GM18951 (cell line): ENCODE measurements at regions not wholly inside any gene's neighbourhood (a gene's known extent, or its start where the extent isn't known, plus 50 kb on each side); places are given as distances from the start of the nearest gene placed in this dataset.

ENCODE experiments used
- POLR2A ChIP-seq: IDR thresholded peaks from 4 replicates; pipeline ENCODE4 v1.6.1; 2011; ENCODE audit warnings: mild to moderate bottlenecking; ENCODE audit not compliant: insufficient read length, insufficient read depth; ENCODE audit errors: extremely low read depth
- in situ Hi-C: fragments of 300-500 bp; cut with MboI; formaldehyde crosslinking; loops from one replicate; pipeline ENCODE4 v1.12.0; 2022; ENCODE audit warnings: low sequenced_read_pairs, mixed read lengths, inconsistent platforms; ENCODE audit not compliant: unreplicated experiment

GRCh38 chr12:115517913-115518312, 759.6 kb downstream of the MED13L start:
- in situ Hi-C loops: no loop called here
- TF ChIP-seq POLR2A: no peak

DNA sequence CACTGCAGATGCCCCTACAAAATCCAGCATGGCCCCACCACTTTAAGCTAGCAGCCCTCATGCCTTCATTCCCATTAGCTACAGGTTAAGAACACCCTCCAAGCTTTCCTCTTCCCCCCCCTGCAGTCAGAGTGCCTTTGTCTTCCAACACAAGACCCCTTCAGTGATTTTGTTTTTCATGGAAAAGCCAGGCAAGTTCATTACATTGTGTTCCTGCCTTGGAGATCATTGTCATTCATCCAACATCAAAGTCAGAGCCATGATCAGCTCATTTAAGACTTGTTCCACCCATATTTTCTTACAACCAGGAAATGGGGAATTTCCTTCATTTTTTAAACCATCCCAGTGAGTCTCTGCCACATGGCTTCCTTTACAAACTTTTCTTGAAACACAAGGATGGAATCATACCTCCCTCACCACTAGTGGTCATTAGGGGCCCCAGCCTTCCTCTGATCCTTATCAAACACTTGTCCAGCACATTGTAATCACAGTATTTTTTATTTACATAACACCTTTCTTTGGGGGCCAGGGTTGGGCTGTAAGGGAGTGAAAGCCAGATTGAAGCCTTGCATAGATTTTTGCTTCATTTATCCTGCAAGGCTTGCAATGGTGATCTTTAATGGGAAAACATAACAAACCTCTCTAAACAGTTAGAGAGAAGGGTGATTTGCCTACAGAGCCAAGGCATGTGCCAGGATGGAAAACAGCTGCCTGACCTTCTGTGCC, 765.3 kb downstream of the MED13L start:
- TF ChIP-seq POLR2A: no peak
- in situ Hi-C loops: no loop called here

DNA sequence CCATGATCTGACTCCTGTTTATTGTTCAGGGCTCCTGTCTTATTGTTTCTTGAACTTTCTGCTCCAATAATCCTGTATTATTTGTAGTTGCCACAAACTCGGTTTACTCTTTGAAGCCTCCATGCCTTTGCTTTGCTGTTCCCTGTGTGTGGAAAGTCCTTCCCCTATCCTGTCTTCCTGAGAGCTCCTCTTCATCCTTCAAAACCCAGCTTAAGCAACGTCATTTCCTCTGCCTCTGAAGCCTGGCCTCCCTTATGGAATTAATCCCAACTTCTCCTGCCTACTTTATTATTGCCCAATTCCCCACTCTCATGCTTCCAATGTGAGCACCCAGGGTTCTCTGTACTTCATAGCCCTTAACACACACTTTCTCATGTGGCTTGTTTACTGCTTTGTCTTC, 766.2 kb downstream of the MED13L start:
- TF ChIP-seq POLR2A: no peak
- in situ Hi-C loops: no loop called here

GRCh38 chr12:115508990-115509389, 768.5 kb downstream of the MED13L start:
- in situ Hi-C loops: no loop called here
- TF ChIP-seq POLR2A: no peak

DNA sequence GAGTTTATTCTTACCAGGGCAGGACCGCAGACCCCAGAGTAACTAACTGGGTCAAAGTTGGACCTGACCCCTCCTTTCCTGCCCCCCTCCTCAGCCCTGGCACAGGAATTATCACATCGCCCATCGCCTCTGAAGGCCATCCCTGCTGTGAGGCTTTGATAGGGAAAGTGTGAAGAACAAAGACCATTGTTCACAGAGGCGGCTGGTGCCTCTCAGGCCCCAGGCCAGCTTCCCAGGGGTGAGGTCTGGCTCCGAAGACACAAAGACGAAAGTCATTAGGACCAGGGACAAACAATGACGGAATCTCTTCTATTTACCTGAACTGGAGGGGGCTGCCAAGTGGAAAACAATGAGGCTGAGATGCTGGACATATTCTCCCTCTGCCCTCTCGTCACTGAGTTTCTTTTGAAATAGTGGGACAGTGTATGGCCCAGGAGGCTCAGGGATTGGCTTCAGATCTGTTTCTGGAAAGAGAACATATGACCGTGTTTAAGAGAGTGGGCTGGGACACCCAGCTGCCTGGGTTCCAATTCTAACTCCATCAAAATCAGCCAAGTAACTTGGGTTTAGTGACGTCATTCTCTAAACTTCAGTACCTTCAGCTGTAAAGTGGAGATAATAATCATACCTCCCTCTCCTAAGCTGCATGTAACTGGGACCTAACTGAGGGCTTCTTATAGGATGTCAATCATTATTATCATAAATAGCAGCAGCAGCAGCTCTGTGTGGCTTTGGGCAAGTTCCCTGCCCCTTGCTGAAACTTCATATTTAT, 769.4 kb downstream of the MED13L start:
- no peak for TF ChIP-seq POLR2A
- in situ Hi-C loops: no loop called here

- in situ Hi-C loops: no loop called here
- TF ChIP-seq POLR2A: no peak
Observed at GRCh38 chr12:115507560-115507889, 770.0 kb downstream of the MED13L start.

GRCh38 chr12:115506822-115507559, 770.5 kb downstream of the MED13L start:
- in situ Hi-C loops: no loop called here
- no peak for TF ChIP-seq POLR2A

DNA sequence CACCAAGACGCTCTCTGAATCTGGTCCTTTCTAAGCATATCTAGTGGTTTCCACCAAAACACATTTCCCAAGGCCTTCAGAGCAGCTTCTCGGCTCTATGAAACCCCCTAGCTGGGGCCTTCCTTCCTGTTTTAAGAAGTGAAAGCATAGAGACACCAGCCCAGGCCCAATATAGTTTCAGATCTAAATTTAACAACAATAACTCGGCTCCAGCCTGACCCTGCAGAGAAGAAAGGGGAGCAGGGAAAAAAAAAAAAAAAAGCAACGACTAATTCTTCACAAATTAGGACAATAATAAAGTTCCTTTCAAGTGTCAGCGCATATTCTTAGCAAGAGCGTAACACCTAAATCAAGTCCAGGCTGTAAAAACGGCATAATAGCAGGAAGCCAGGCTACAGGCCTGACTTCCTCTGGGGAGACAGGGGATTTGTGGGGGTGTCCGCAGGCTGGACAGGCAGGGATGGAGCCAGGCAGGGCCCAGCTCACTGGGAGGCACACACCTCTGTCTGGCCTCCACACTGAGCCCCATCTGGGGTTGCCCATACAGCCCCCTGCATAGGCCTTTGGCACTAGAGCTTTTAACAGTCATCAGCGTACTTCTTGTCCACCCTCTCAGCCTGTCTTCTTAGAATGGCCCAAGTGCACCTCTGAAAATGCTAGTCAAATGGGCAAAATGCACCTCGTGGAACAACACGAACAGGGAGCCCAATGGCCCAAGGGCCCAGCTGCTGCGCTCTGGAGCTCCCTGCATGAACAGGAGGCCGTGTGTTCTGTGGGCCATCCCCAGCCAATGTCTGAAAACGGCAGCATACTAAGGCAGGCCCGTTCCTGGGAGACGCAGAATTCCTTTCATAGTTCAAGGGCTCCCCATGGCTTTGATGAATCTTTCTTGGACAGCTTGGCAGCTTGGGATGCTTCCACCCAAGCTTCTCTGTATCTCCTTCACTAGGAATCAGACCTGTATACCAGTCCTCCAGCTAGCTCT, 772.9 kb downstream of the MED13L start:
- TF ChIP-seq POLR2A: no peak
- in situ Hi-C loops: no loop called here

- no peak for TF ChIP-seq POLR2A
- in situ Hi-C loops: no loop called here
Observed at GRCh38 chr12:115500872-115501271, 776.6 kb downstream of the MED13L start.

- no peak for TF ChIP-seq POLR2A
- in situ Hi-C loops: no loop called here
Observed at GRCh38 chr12:115495300-115495699, 782.2 kb downstream of the MED13L start.

GRCh38 chr12:115492553-115492952, 784.9 kb downstream of the MED13L start:
- in situ Hi-C loops: no loop called here
- no peak for TF ChIP-seq POLR2A

DNA sequence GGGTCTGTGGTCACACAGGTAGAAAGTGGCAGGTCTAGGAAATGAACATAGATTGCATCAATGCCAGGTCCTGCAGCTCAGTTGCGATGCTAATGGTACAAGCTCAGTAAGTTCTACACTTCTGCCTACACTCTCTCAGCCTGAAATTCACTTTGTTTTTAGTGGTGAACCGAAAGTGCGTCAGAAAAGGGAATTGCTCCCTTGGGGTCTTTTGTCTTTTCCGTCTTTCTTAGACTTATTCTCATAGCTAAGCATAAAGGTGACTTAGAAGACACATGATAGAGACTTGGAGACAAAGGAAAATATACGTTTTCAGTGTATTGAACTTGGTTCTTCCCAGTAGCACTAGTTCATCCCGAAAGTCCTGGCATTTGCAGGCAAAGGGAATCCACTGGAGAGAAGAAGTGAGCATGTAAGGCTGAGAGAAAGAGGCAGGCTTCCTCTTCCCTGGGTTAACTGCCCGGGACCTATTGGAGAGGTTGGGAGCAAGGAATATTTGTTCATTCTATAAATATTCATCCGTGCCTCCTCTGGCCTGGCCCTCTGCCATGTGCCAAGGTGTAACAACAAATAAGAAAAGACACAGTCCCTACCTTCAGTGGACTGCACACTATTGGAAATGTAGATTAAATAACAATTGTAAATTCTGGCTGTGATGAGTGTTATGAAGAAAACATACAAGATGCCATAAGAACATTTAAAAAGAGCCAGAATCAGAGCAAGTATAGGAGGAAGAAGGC, 785.8 kb downstream of the MED13L start:
- in situ Hi-C loops: no loop called here
- no peak for TF ChIP-seq POLR2A
